ENCODE measurements at regions not wholly inside any gene's neighbourhood (a gene's known extent, or its start where the extent isn't known, plus 50 kb on each side); places are given as distances from the start of the nearest gene placed in this dataset.

DNA sequence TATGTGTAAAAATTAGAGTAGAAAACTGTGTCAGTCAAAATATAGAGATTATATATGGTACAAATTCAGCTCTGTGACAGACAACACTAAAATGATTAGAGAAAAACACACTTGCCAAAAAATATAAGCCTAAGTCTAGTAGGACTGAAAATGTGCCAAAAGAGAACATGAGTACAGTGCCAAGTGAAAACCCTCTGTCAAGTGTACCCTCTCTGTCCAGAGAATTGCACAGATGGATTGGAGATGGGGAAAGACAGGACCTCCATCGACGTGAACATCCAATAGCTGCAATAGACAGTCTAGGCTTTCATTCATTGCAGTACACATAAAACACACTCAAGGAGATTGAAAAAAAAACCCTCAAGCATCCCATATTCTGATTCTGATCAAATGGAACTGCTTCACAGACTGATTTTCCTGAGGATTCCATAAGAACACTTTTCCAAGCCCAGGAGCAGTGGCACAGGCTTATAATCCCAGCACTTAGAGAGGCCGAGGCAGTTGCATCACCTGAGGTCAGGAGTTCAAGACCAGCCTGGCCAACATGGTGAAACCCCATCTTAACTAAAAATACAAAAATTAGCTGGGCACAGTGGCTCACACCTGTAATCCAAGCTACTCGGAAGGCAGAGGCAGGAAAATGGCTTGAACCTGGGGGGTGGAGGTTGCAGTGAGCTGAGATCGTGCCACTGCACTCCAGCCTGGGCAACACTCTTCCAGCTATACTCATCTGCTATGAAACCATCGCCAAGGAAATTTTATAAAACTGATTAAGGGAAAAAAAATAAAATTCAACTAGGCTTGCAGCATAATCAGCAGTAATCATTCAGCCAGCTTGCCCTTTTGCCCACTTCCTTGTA, 110.0 kb upstream of the TRIM24 start:
- no peak overlapping the region for H3K4me3 ChIP-seq
- no peaks in the 10 kb centered on the region for H3K27me3 ChIP-seq
- DNase-seq (ENCODE audit: low spot score), result no peak
- peaks cover 0 to 21% of the 10 kb centered on the region in 2 donors for H3K9me3 ChIP-seq
- H3K27ac ChIP-seq, result no peak overlapping the region
- no peaks in the 10 kb centered on the region for H3K36me3 ChIP-seq
- TF ChIP-seq, protein P1, sequence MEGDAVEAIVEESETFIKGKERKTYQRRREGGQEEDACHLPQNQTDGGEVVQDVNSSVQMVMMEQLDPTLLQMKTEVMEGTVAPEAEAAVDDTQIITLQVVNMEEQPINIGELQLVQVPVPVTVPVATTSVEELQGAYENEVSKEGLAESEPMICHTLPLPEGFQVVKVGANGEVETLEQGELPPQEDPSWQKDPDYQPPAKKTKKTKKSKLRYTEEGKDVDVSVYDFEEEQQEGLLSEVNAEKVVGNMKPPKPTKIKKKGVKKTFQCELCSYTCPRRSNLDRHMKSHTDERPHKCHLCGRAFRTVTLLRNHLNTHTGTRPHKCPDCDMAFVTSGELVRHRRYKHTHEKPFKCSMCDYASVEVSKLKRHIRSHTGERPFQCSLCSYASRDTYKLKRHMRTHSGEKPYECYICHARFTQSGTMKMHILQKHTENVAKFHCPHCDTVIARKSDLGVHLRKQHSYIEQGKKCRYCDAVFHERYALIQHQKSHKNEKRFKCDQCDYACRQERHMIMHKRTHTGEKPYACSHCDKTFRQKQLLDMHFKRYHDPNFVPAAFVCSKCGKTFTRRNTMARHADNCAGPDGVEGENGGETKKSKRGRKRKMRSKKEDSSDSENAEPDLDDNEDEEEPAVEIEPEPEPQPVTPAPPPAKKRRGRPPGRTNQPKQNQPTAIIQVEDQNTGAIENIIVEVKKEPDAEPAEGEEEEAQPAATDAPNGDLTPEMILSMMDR (IDR thresholded peaks at IDR 0.05), result no peak
- H3K4me1 ChIP-seq, result no peaks in the 10 kb centered on the region

DNA sequence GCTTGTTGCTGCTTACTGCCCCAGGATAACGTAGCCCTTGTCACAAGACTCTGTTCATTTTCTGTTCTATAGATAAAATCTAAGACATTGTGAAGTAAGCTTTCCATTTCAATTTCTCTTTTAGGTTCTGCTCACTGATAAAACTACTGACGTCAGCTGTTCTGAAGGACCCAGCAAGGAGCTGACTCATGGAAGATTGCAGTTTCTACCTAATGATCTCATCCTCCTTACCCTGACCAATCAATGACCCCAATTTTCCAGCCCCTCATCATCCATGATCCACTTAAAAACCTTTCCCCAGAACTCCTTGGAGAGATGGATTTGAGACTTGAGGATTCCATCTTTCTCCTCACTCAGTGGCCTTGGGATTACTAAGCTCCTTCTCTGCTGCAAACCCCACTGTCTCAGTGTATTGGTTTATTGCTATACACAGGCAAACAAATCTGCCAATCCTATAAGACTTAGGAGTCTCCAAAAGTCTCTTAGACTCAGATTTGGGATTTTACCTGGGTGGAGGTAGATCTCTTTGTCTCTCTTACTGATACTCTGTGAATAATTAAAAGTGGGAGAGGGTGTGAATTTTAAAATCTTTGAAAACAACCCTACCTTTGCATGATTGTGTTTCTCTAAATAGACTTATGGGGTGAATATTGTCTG, 109.2 kb upstream of the TRIM24 start:
- TF ChIP-seq, protein P1 (IDR thresholded peaks at IDR 0.05), result no peak
- Histone ChIP-seq H3K36me3 (no peaks in the 10 kb centered on the region), H3K4me3 (no peak overlapping the region), H3K27ac (no peak overlapping the region), H3K27me3 (no peaks in the 10 kb centered on the region), H3K9me3 (peaks cover 0 to 14% of the 10 kb centered on the region in 2 donors), H3K4me1 (no peaks in the 10 kb centered on the region)
- no peak for DNase-seq (ENCODE audit: low spot score)

DNA sequence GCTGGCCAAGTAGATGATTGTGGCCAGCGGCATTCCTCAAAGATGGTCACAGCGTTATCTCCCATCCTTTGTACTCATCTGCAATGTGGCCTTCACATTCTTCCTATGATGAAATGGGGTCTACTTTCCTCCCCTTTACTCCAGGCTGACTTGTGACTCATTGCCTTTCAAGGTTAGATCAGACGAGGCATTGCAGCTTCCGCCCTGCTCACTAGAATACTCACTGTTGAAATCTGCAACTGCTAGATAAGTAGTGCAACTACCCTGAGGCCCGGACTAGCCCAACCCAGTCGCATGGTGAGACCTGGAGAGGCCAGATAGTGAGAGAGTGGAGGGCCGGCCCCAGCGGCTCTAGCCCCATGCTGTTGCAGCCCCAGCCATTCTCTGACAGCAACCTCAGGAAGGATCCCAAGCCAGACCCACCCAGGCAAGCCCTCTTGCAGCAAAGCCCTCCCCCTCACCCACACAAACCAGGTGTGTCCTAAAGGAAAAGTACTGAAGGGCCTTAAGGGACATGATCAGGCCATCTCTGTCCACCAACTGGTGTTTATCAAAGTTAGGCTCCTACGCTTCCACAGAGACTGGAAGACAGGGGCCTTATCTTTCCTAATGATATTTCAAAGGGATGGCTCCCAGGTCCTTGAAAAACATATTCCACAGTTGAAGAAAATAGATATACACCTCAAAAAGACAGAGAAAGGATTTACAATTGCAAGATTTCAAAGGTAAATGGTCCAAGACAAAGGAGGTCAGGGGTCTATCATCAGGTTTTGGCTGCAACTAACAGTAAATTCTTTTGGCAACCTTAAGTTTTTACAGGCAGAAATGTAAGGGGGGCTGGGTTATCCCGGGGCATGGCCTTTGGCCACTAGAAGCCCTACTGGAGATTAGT, 107.2 kb upstream of the TRIM24 start:
- Histone ChIP-seq H3K9me3 (peaks cover 0 to 11% of the 10 kb centered on the region in 2 donors), H3K36me3 (no peaks in the 10 kb centered on the region), H3K4me3 (no peak overlapping the region), H3K4me1 (no peaks in the 10 kb centered on the region), H3K27me3 (no peaks in the 10 kb centered on the region), H3K27ac (no peak overlapping the region)
- DNase-seq (ENCODE audit: low spot score), result no peak
- TF ChIP-seq, protein P1 (IDR thresholded peaks at IDR 0.05), result no peak

DNA sequence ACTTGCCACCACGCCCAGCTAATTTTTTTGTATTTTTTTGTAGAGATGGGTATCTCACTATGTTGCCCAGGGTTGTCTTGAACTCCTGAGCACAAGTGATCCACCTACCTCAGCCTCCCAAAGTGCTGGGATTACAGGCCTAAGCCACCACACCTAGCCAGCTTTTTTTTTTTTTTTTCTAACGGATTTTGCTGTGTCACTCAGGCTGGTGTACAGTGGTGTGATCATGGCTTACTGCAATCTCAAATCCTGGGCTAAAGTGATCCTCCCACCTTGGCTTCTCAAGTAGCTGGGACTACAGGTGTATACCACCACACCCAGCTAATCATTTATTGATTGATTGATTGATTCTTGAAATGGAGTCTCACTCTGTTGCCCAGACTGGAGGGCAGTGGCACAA, 106.0 kb upstream of the TRIM24 start:
- Histone ChIP-seq H3K4me3 (no peak overlapping the region), H3K27me3 (no peaks in the 10 kb centered on the region), H3K4me1 (no peaks in the 10 kb centered on the region), H3K27ac (no peak overlapping the region), H3K9me3 (peaks cover 0 to 11% of the 10 kb centered on the region in 2 donors), H3K36me3 (no peaks in the 10 kb centered on the region)
- TF ChIP-seq, protein P1 (IDR thresholded peaks at IDR 0.05), result no peak
- no peak for DNase-seq (ENCODE audit: low spot score)

DNA sequence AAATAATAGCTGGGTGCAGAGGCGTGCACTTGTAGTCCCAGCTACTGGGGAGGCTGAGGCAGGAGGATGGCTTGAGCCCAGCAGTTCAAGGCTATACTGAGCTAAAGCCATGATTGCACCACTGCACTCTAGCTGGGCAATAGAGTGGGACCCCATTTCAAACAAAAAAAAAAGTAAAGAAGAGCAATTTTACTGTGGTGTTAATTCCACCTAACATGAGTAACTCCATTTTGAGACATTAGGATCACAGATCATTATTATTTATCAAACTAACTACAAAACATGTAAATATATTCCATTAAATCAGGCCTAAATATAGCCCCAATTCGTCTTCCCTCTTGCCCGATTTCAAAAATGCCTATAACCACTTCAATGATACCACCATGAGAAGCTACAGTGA, 104.8 kb upstream of the TRIM24 start:
- H3K4me1 ChIP-seq, result no peaks in the 10 kb centered on the region
- no peaks in the 10 kb centered on the region for H3K27me3 ChIP-seq
- no peak for DNase-seq (ENCODE audit: low spot score)
- no peak overlapping the region for H3K4me3 ChIP-seq
- H3K36me3 ChIP-seq, result no peaks in the 10 kb centered on the region
- no peak overlapping the region for H3K27ac ChIP-seq
- peaks cover 0 to 11% of the 10 kb centered on the region in 2 donors for H3K9me3 ChIP-seq
- TF ChIP-seq, protein P1 (IDR thresholded peaks at IDR 0.05), result no peak
